ENCODE measurements at regions not wholly inside any gene's neighbourhood (a gene's known extent, or its start where the extent isn't known, plus 50 kb on each side); places are given as distances from the start of the nearest gene placed in this dataset.
"Not testable (repeated sequence)": the region's sequence is repeated elsewhere in the genome, so short reads cannot be mapped to it uniquely, and the experiment has no call there.

DNA sequence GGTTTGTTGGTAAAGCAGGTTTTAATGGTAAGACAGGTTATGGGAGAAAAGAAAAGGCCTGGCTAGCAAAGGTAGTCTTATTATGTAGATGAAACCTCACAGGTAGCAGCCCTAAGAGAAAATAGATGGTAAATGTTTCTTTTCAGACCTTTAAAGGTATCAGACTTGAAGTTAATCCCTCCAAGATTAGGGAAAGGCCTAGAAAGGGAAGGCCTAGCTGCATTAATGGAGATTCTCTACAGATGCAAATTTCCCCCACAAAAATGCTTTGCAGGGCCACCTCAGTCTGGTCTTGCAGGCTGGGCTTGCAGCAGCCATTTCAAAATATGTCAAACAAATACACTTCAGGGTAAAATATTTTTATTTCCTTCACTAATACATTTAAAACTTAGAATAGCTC lies 1410.6 kb downstream of the RPA4 start:
- no peak overlapping the region for H3K4me3 ChIP-seq (ENCODE audit: low read depth, low read length)

DNA sequence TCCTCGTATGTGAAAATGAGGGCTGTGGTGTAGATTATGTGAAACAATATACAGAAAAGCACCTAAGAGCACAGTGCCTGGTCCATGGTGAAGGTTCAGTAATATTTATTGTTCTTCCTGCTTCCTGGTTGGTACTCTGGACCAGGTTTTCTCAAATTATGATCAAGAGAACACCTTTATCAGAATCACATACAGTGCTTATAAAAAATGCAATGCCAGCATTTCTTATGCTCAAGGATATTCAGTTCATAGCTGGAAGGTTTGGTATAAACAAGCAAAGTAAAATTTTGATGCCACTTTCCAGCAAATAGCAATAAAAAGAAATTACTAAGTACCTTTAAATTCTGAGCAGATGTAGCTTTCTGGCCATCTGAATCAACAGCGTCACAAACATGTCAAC lies 1412.4 kb downstream of the RPA4 start:
- H3K4me3 ChIP-seq (ENCODE audit: low read depth, low read length): no peak overlapping the region
- no peak for TF ChIP-seq CTCF (IDR thresholded peaks at IDR 0.05; ENCODE audit: borderline replicate concordance, insufficient read depth, low read depth, low read length)

More for the DNA sequence above, 1410.6 kb downstream of the RPA4 start:
- TF ChIP-seq CTCF (IDR thresholded peaks at IDR 0.05; ENCODE audit: borderline replicate concordance, insufficient read depth, low read depth, low read length): no peak

DNA sequence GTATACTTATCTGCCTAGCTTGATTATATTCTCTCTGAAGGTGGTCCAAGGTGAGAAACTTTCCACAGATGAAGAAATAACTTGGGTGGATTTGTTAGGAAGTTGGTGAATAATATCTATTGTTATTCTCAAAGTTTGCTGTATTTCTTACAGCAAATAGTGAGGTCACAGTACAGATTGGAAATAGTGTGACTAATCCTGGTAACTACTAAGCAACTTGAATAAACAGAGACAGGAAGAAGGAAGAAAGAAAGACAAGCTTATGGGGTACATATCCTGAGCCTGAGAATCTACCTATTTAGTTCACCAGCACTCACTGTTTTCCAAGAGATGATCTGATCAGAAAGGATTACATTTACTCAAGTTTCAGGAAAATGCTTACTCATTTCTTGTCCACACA lies 1416.1 kb downstream of the RPA4 start:
- no peak for TF ChIP-seq CTCF (IDR thresholded peaks at IDR 0.05; ENCODE audit: borderline replicate concordance, insufficient read depth, low read depth, low read length)
- no peak overlapping the region for H3K4me3 ChIP-seq (ENCODE audit: low read depth, low read length)

GRCh38 chrX:98300536-98300935 lies 1416.8 kb downstream of the RPA4 start:
- H3K4me3 ChIP-seq (ENCODE audit: low read depth, low read length): not testable (repeated sequence)

DNA sequence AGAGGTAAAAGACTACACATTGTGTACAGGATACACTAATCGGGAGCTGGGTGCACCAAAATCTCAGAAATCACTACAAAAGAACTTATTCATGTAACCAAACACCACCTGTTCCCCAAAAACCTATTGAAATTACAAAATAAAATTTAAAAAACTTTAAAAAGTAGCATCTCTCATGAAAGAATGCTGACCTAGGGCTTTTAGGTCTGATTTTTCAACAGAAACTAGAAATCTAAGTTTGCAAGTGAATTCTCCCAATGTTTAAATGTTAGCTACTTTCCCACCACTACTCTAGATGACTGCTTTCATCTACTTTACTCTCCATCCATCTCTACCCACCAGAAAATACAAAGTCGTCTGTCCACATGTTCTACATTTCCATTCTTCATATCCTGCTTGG lies 1447.7 kb downstream of the RPA4 start:
- no peak overlapping the region for H3K4me3 ChIP-seq (ENCODE audit: low read depth, low read length)
- no peak for TF ChIP-seq CTCF (IDR thresholded peaks at IDR 0.05; ENCODE audit: borderline replicate concordance, insufficient read depth, low read depth, low read length)

- no peak for TF ChIP-seq CTCF (IDR thresholded peaks at IDR 0.05; ENCODE audit: borderline replicate concordance, insufficient read depth, low read depth, low read length)
- no peak overlapping the region for H3K4me3 ChIP-seq (ENCODE audit: low read depth, low read length)
These were observed 1454.8 kb downstream of the RPA4 start for GRCh38 chrX:98338544-98338943.

GRCh38 chrX:98350940-98351339 lies 1467.2 kb downstream of the RPA4 start:
- no peak for TF ChIP-seq CTCF (IDR thresholded peaks at IDR 0.05; ENCODE audit: borderline replicate concordance, insufficient read depth, low read depth, low read length)
- H3K4me3 ChIP-seq (ENCODE audit: low read depth, low read length): no peak overlapping the region

DNA sequence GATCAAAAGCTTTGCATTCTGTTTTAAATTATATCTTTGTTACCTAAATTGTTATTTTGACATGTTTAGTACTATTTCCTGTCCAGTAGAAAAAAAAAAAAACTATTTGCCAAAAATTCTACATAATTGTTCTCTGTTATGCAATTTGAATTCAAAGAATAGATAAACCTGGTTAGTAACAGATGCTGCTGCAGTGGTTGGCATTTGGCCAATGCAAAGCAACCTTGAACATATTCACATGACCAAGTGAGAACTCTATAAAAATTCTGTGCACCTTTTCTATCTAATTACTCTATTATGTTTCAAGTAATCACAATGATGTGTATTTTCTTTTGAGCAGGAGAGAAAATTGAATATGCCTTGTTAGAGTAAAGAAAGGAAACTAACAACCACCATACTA lies 1473.4 kb downstream of the RPA4 start:
- no peak for TF ChIP-seq CTCF (IDR thresholded peaks at IDR 0.05; ENCODE audit: borderline replicate concordance, insufficient read depth, low read depth, low read length)
- H3K4me3 ChIP-seq (ENCODE audit: low read depth, low read length): no peak overlapping the region
